NCI-H2107 treated with DMSO at 0.1 percent for 48 hours (cell line): ENCODE measurements at regions not wholly inside any gene's neighbourhood (a gene's known extent, or its start where the extent isn't known, plus 50 kb on each side); places are given as distances from the start of the nearest gene placed in this dataset.
"Not testable (repeated sequence)": the region's sequence is repeated elsewhere in the genome, so short reads cannot be mapped to it uniquely, and the experiment has no call there.

Experiments
- DNase-seq: peaks from one replicate; lab custom pipeline; 2025; ENCODE audit not compliant: unreplicated experiment; lab: John Stamatoyannopoulos, UW

- DNase-seq: not testable (repeated sequence)
These were observed 129.6 kb downstream of the NBPF8 start for GRCh38 chr1:120544434-120544833.

- not testable (repeated sequence) for DNase-seq
These were observed 135.5 kb downstream of the NBPF8 start for GRCh38 chr1:120550335-120550734.

- DNase-seq: not testable (repeated sequence)
These were observed 137.4 kb downstream of the NBPF8 start for GRCh38 chr1:120552190-120552589.

GRCh38 chr1:120557605-120558302, 142.9 kb downstream of the NBPF8 start:
- DNase-seq: peak; percentile 2

- DNase-seq: peak; percentile 12
These were observed 143.6 kb downstream of the NBPF8 start for GRCh38 chr1:120558303-120559060.

- DNase-seq: not testable (repeated sequence)
These were observed 146.9 kb downstream of the NBPF8 start for GRCh38 chr1:120561767-120562166.

GRCh38 chr1:120565396-120565795, 150.6 kb downstream of the NBPF8 start:
- DNase-seq: not testable (repeated sequence)

- not testable (repeated sequence) for DNase-seq
These were observed 152.8 kb downstream of the NBPF8 start for GRCh38 chr1:120567620-120568019.

- DNase-seq: not testable (repeated sequence)
These were observed 148.5 kb upstream of the NBPF26 start for GRCh38 chr1:120575201-120575600.

GRCh38 chr1:120582135-120582534, 141.6 kb upstream of the NBPF26 start:
- DNase-seq: not testable (repeated sequence)

- DNase-seq: not testable (repeated sequence)
These were observed 137.7 kb upstream of the NBPF26 start for GRCh38 chr1:120586053-120586452.

GRCh38 chr1:120588811-120589210, 134.9 kb upstream of the NBPF26 start:
- not testable (repeated sequence) for DNase-seq

GRCh38 chr1:120591774-120592173, 132.0 kb upstream of the NBPF26 start:
- DNase-seq: not testable (repeated sequence)

- DNase-seq: not testable (repeated sequence)
These were observed 130.8 kb upstream of the NBPF26 start for GRCh38 chr1:120592943-120593342.

GRCh38 chr1:120593648-120594047, 130.1 kb upstream of the NBPF26 start:
- DNase-seq: not testable (repeated sequence)

GRCh38 chr1:120598331-120598951, 125.3 kb upstream of the NBPF26 start:
- not testable (repeated sequence) for DNase-seq

- DNase-seq: not testable (repeated sequence)
These were observed 124.2 kb upstream of the NBPF26 start for GRCh38 chr1:120599511-120599910.

GRCh38 chr1:120600442-120601041, 123.2 kb upstream of the NBPF26 start:
- DNase-seq: not testable (repeated sequence)

- DNase-seq: not testable (repeated sequence)
These were observed 115.9 kb upstream of the NBPF26 start for GRCh38 chr1:120607882-120608281.

- DNase-seq: not testable (repeated sequence)
These were observed 115.3 kb upstream of the NBPF26 start for GRCh38 chr1:120608314-120609014.
